H9 (cell line): ENCODE measurements at regions not wholly inside any gene's neighbourhood (a gene's known extent, or its start where the extent isn't known, plus 50 kb on each side); places are given as distances from the start of the nearest gene placed in this dataset.

Source experiments
- DNase-seq: peaks from one replicate; pipeline ENCODE4 v3.0.0-alpha.2; 2017
- H2AFZ ChIP-seq: one replicate; pipeline ENCODE4 v1.6.1; 2013; ENCODE audit warnings: mild to moderate bottlenecking, low read length, control low read depth, moderate library complexity
- H2AK5ac ChIP-seq: 2 replicates; pipeline ENCODE4 v1.6.1; 2013; ENCODE audit warnings: low read length, control low read depth, mixed read lengths; ENCODE audit not compliant: insufficient read length
- H2BK120ac ChIP-seq: one replicate; pipeline ENCODE4 v1.6.1; 2013; ENCODE audit warnings: low read depth, mild to moderate bottlenecking, low read length, control low read depth, inconsistent platforms; ENCODE audit not compliant: poor library complexity, severe bottlenecking
- H2BK12ac ChIP-seq: 2 replicates; pipeline ENCODE4 v1.6.1; 2013; ENCODE audit warnings: low read length, control low read depth, mixed read lengths, low read depth; ENCODE audit not compliant: insufficient read length
- H2BK15ac ChIP-seq: 2 replicates; pipeline ENCODE4 v1.6.1; 2013; ENCODE audit warnings: low read depth, low read length, control low read depth
- H2BK20ac ChIP-seq: one replicate; pipeline ENCODE4 v1.6.1; 2013; ENCODE audit warnings: low read depth, mild to moderate bottlenecking, low read length, control low read depth, inconsistent platforms; ENCODE audit not compliant: poor library complexity, severe bottlenecking
- H2BK5ac ChIP-seq: 2 replicates; pipeline ENCODE4 v1.6.1; 2013; ENCODE audit warnings: low read length, control low read depth, mixed read lengths; ENCODE audit not compliant: insufficient read length
- H3K14ac ChIP-seq: 2 replicates; pipeline ENCODE4 v1.6.1; 2013; ENCODE audit warnings: low read length, control low read depth; ENCODE audit not compliant: insufficient read depth
- H3K18ac ChIP-seq: 2 replicates; pipeline ENCODE4 v1.6.1; 2013; ENCODE audit warnings: low read depth, mild to moderate bottlenecking, mixed read lengths, low read length, control low read depth; ENCODE audit not compliant: insufficient read length
- H3K23ac ChIP-seq: 2 replicates; pipeline ENCODE4 v1.6.1; 2013; ENCODE audit warnings: low read length, control low read depth, mixed read lengths, low read depth; ENCODE audit not compliant: insufficient read length
- H3K23me2 ChIP-seq: 2 replicates; pipeline ENCODE4 v1.6.1; 2013; ENCODE audit warnings: low read depth, mild to moderate bottlenecking, mixed read lengths, low read length, control low read depth; ENCODE audit not compliant: insufficient read length, poor library complexity, severe bottlenecking
- H3K27ac ChIP-seq: 2 replicates; pipeline ENCODE4 v1.5.1; 2013; ENCODE audit warnings: low read length, control low read depth, mixed read lengths, low read depth; ENCODE audit not compliant: insufficient read length
- H3K27me3 ChIP-seq: 2 replicates; pipeline ENCODE4 v1.6.1; 2013; ENCODE audit warnings: low read length, control low read depth, inconsistent platforms; ENCODE audit not compliant: insufficient read depth
- H3K4ac ChIP-seq: 2 replicates; pipeline ENCODE4 v1.6.1; 2013; ENCODE audit warnings: low read depth, mild to moderate bottlenecking, control low read depth, inconsistent platforms, low read length, moderate library complexity
- H3K4me1 ChIP-seq: 2 replicates; pipeline ENCODE4 v1.6.1; 2013; ENCODE audit warnings: low read length, control low read depth, inconsistent platforms; ENCODE audit not compliant: insufficient read depth
- H3K4me2 ChIP-seq: 2 replicates; pipeline ENCODE4 v1.6.1; 2013; ENCODE audit warnings: low read length, control low read depth, mixed read lengths; ENCODE audit not compliant: insufficient read length, insufficient read depth
- H3K56ac ChIP-seq: 2 replicates; pipeline ENCODE4 v1.6.1; 2013; ENCODE audit warnings: low read depth, mild to moderate bottlenecking, mixed read lengths, low read length, control low read depth; ENCODE audit not compliant: insufficient read length
- H3K79me1 ChIP-seq: 2 replicates; pipeline ENCODE4 v1.6.1; 2013; ENCODE audit warnings: low read depth, mild to moderate bottlenecking, moderate library complexity, low read length, control low read depth, inconsistent platforms; ENCODE audit not compliant: insufficient read depth, poor library complexity, severe bottlenecking
- H3K79me2 ChIP-seq: 2 replicates; pipeline ENCODE4 v1.6.1; 2013; ENCODE audit warnings: low read length, control low read depth, inconsistent platforms; ENCODE audit not compliant: insufficient read depth
- H3K9ac ChIP-seq: 2 replicates; pipeline ENCODE4 v1.6.1; 2013; ENCODE audit warnings: low read length, control low read depth, mixed read lengths; ENCODE audit not compliant: insufficient read length; ENCODE audit errors: extremely low read depth
- H3K9me3 ChIP-seq: one replicate; pipeline ENCODE4 v1.6.1; 2013; ENCODE audit warnings: low read depth, low read length, inconsistent platforms; ENCODE audit not compliant: control insufficient read depth
- H3T11ph ChIP-seq: one replicate; pipeline ENCODE4 v1.6.1; 2013; ENCODE audit warnings: mild to moderate bottlenecking, low read length, control low read depth, inconsistent platforms
- H4K20me1 ChIP-seq: one replicate; pipeline ENCODE4 v1.6.1; 2013; ENCODE audit not compliant: control insufficient read depth, insufficient read length, insufficient read depth
- H4K5ac ChIP-seq: 2 replicates; pipeline ENCODE4 v1.6.1; 2013; ENCODE audit warnings: low read depth, mild to moderate bottlenecking, mixed read lengths, low read length, control low read depth; ENCODE audit not compliant: insufficient read length
- H4K8ac ChIP-seq: replicated peaks from 2 replicates; pipeline ENCODE4 v1.6.1; 2013; ENCODE audit warnings: low read length, control low read depth, mixed read lengths, low read depth; ENCODE audit not compliant: insufficient read length
- H4K91ac ChIP-seq: 2 replicates; pipeline ENCODE4 v1.6.1; 2013; ENCODE audit warnings: low read depth, mild to moderate bottlenecking, moderate library complexity, mixed read lengths, low read length, control low read depth; ENCODE audit not compliant: insufficient read length
- H3K27ac Mint-ChIP-seq, 3 experiments: 2 replicates in 2 of 3; 3 replicates in 1 of 3; pipeline ENCODE4 v1.8.0; 2020 to 2021; ENCODE audit warnings: mixed read lengths in 3 of 3, mild to moderate bottlenecking in 1 of 3, moderate library complexity in 1 of 3
- H3K27me3 Mint-ChIP-seq: 2 replicates; pipeline ENCODE4 v1.8.0; 2021; ENCODE audit warnings: low read depth, mild to moderate bottlenecking, moderate library complexity, mixed read lengths
- H3K36me3 Mint-ChIP-seq, 3 experiments: 2 replicates in 2 of 3; 3 replicates in 1 of 3; pipeline ENCODE4 v1.8.0; 2020 to 2021; ENCODE audit warnings: low read depth in 3 of 3, mixed read lengths in 3 of 3; ENCODE audit not compliant: insufficient read depth in 1 of 3
- H3K4me1 Mint-ChIP-seq, 2 experiments: 2 replicates each; pipeline ENCODE4 v1.8.0; 2020; ENCODE audit warnings: mixed read lengths in 2 of 2
- H3K4me3 Mint-ChIP-seq, 2 experiments: 2 replicates in 1 of 2; 3 replicates in 1 of 2; pipeline ENCODE4 v1.8.0; 2020 to 2021; ENCODE audit warnings: mild to moderate bottlenecking in 2 of 2, mixed read lengths in 2 of 2, moderate library complexity in 1 of 2
- H3K9me3 Mint-ChIP-seq, 2 experiments: 2 replicates in 1 of 2; 3 replicates in 1 of 2; pipeline ENCODE4 v1.8.0; 2020; ENCODE audit warnings: mild to moderate bottlenecking in 2 of 2, mixed read lengths in 2 of 2, moderate library complexity in 1 of 2
- WGBS: extraction: QIAGEN DNeasy Blood & Tissue Kit; methylation state at CpG from one replicate; pipeline ENCODE4 v1.1.7; 2013; ENCODE audit warnings: missing lambda C conversion rate, low lambda C conversion rate, mixed read lengths; ENCODE audit not compliant: insufficient read length; ENCODE audit errors: extremely low coverage; 5-methylcytosine and 5-hydroxymethylcytosine counted together
- TF ChIP-seq, protein P1 (sequence below): fragments of 200-600 bp; sonication (generic); conservative IDR thresholded peaks from 3 replicates; pipeline ENCODE4 v1.8.0; 2021; ENCODE audit warnings: antibody characterized with exemption, mild to moderate bottlenecking

DNA sequence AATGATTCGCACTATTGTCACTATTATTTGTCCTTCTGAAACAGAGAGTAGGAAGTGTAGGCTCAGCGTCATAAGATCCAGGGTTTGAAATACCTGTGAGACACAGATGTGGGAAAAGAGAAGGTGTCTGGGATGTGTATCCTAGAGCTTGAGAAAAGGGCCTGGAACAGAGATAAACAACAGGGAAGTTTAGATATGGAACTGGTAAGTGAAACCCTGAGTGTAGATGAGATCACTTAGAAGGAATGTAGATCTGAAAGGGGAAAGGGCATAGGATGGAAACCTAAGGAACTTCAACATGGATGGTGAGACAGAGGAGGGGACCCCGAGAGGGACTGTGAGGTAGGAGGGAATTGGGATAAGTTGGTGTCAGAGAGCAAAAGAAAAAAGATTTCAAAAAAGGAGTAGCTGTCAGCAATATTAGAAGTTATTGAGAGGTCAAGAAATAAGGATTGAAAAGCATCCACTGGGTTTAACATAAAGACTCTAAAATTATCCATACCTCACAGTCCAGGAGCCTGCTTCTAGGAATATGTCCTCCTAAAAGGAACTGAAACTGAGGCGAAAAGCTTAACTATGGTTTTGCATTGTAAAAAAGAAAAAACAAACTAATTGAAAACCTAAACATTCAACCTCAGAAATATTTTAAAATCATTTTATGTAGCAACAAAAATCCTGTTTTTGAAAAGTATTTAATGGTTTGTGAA lies 119.2 kb upstream of the NPVF start:
- WGBS = no CpG with 5 or more reads among the region's 4 CpGs
- H3K4me1 Mint-ChIP-seq = no peaks in the 10 kb centered on the region
- Histone ChIP-seq H3K27me3 (no peaks in the 10 kb centered on the region), H4K8ac (no peak overlapping the region), H2BK12ac (no peak overlapping the region), H2AK5ac (no peak overlapping the region), H3K23ac (no peak overlapping the region), H2BK20ac (no peak overlapping the region), H3K79me2 (no peaks in the 10 kb centered on the region), H3K4ac (no peak overlapping the region), H2BK15ac (no peak overlapping the region), H3K18ac (no peak overlapping the region), H3K4me1 (no peaks in the 10 kb centered on the region), H3T11ph (no peak overlapping the region), H4K91ac (no peak overlapping the region), H3K23me2 (no peaks in the 10 kb centered on the region), H2BK120ac (no peak overlapping the region), H3K9ac (no peak overlapping the region), H2AFZ (no peak overlapping the region), H3K79me1 (no peaks in the 10 kb centered on the region), H2BK5ac (no peak overlapping the region), H3K27ac (no peak overlapping the region), H3K56ac (no peak overlapping the region), H4K20me1 (no peaks in the 10 kb centered on the region), H3K4me2 (no peak overlapping the region), H3K9me3 (no peaks in the 10 kb centered on the region), H3K14ac (no peak overlapping the region), H4K5ac (no peak overlapping the region)
- DNase-seq = no peak
- H3K9me3 Mint-ChIP-seq = no peaks in the 10 kb centered on the region
- TF ChIP-seq, protein P1, sequence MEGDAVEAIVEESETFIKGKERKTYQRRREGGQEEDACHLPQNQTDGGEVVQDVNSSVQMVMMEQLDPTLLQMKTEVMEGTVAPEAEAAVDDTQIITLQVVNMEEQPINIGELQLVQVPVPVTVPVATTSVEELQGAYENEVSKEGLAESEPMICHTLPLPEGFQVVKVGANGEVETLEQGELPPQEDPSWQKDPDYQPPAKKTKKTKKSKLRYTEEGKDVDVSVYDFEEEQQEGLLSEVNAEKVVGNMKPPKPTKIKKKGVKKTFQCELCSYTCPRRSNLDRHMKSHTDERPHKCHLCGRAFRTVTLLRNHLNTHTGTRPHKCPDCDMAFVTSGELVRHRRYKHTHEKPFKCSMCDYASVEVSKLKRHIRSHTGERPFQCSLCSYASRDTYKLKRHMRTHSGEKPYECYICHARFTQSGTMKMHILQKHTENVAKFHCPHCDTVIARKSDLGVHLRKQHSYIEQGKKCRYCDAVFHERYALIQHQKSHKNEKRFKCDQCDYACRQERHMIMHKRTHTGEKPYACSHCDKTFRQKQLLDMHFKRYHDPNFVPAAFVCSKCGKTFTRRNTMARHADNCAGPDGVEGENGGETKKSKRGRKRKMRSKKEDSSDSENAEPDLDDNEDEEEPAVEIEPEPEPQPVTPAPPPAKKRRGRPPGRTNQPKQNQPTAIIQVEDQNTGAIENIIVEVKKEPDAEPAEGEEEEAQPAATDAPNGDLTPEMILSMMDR = no peak
- no peak overlapping the region for H3K4me3 Mint-ChIP-seq
- no peak overlapping the region for H3K27ac Mint-ChIP-seq
- no peaks in the 10 kb centered on the region for H3K36me3 Mint-ChIP-seq
- H3K27me3 Mint-ChIP-seq = no peaks in the 10 kb centered on the region
